Kidney epithelial cell (primary cell): ENCODE measurements at regions not wholly inside any gene's neighbourhood (a gene's known extent, or its start where the extent isn't known, plus 50 kb on each side); places are given as distances from the start of the nearest gene placed in this dataset.

Experiments
- DNase-seq: peaks from one replicate; pipeline ENCODE4 v3.0.0-alpha.2; 2010; ENCODE audit warnings: low read depth
- H3K27me3 ChIP-seq: 2 replicates; pipeline ENCODE4 v1.6.0; 2011; ENCODE audit warnings: low read length; ENCODE audit not compliant: control insufficient read depth, insufficient read depth
- H3K36me3 ChIP-seq: 2 replicates; pipeline ENCODE4 v1.5.1; 2011; ENCODE audit warnings: low read length; ENCODE audit not compliant: control insufficient read depth, insufficient read depth
- H3K4me3 ChIP-seq: 2 replicates; pipeline ENCODE4 v1.5.1; 2011; ENCODE audit warnings: low read depth, mild to moderate bottlenecking, control low read depth, low read length
- TF ChIP-seq, protein P1 (sequence below): IDR thresholded peaks from 2 replicates; pipeline ENCODE4 v1.5.1; 2011; ENCODE audit warnings: mild to moderate bottlenecking, moderate library complexity, low read length, control low read depth, inconsistent platforms; ENCODE audit not compliant: insufficient read depth, poor library complexity, severe bottlenecking

GRCh38 chr17:6893382-6894205, 62.1 kb upstream of the TEKT1 start:
- no peak for DNase-seq
- TF ChIP-seq, protein P1, sequence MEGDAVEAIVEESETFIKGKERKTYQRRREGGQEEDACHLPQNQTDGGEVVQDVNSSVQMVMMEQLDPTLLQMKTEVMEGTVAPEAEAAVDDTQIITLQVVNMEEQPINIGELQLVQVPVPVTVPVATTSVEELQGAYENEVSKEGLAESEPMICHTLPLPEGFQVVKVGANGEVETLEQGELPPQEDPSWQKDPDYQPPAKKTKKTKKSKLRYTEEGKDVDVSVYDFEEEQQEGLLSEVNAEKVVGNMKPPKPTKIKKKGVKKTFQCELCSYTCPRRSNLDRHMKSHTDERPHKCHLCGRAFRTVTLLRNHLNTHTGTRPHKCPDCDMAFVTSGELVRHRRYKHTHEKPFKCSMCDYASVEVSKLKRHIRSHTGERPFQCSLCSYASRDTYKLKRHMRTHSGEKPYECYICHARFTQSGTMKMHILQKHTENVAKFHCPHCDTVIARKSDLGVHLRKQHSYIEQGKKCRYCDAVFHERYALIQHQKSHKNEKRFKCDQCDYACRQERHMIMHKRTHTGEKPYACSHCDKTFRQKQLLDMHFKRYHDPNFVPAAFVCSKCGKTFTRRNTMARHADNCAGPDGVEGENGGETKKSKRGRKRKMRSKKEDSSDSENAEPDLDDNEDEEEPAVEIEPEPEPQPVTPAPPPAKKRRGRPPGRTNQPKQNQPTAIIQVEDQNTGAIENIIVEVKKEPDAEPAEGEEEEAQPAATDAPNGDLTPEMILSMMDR = no peak
- peaks cover 28% of the 10 kb centered on the region for H3K27me3 ChIP-seq
- H3K4me3 ChIP-seq = no peak overlapping the region
- H3K36me3 ChIP-seq = no peaks in the 10 kb centered on the region

GRCh38 chr17:6894206-6894528, 62.6 kb upstream of the TEKT1 start:
- TF ChIP-seq, protein P1 = peak; percentile 48
- H3K4me3 ChIP-seq = no peak overlapping the region

GRCh38 chr17:6901086-6901485, 69.6 kb upstream of the TEKT1 start:
- H3K27me3 ChIP-seq = peaks cover 3% of the 10 kb centered on the region
- TF ChIP-seq, protein P1 = no peak
- no peak overlapping the region for H3K4me3 ChIP-seq
- no peak for DNase-seq
- H3K36me3 ChIP-seq = no peaks in the 10 kb centered on the region

More at GRCh38 chr17:6894206-6894528, 62.6 kb upstream of the TEKT1 start:
- Histone ChIP-seq H3K36me3 (no peaks in the 10 kb centered on the region), H3K27me3 (peaks cover 28% of the 10 kb centered on the region)
- DNase-seq = no peak

GRCh38 chr17:6903326-6903900, 71.9 kb upstream of the TEKT1 start:
- Histone ChIP-seq H3K36me3 (no peaks in the 10 kb centered on the region), H3K4me3 (no peak overlapping the region), H3K27me3 (no peaks in the 10 kb centered on the region)
- DNase-seq = no peak
- TF ChIP-seq, protein P1 = no peak

GRCh38 chr17:6908807-6909206, 77.3 kb upstream of the TEKT1 start:
- no peak overlapping the region for H3K4me3 ChIP-seq
- TF ChIP-seq, protein P1 = no peak
- H3K27me3 ChIP-seq = peaks cover 8% of the 10 kb centered on the region
- H3K36me3 ChIP-seq = no peaks in the 10 kb centered on the region
- DNase-seq = no peak
